Skin epidermis (tissue), 12 donors: ENCODE measurements at regions not wholly inside any gene's neighbourhood (a gene's known extent, or its start where the extent isn't known, plus 50 kb on each side); places are given as distances from the start of the nearest gene placed in this dataset.

Experiments
- H3K27ac ChIP-seq, 21 experiments: fragments of 200-600 bp; sonication (generic) in 11 of 21; one replicate each; pipeline ENCODE4 v1.5.0; 2020; ENCODE audit warnings: mild to moderate bottlenecking in 3 of 21, inconsistent platforms in 2 of 21, moderate library complexity in 2 of 21
- H3K4me3 ChIP-seq, 7 experiments: fragments of 200-600 bp; sonication (generic) in 2 of 7; one replicate each; pipeline ENCODE4 v1.5.0; 2020; ENCODE audit warnings: inconsistent platforms in 2 of 7, mild to moderate bottlenecking in 2 of 7, moderate library complexity in 1 of 7

GRCh38 chr12:91983935-91984334 lies 161.7 kb downstream of the BTG1 start:
- no peak overlapping the region for H3K27ac ChIP-seq
- H3K4me3 ChIP-seq: no peak overlapping the region

- H3K27ac ChIP-seq: no peak overlapping the region
- H3K4me3 ChIP-seq: no peak overlapping the region
Observed at GRCh38 chr12:91982946-91983345, 162.7 kb downstream of the BTG1 start.

- Histone ChIP-seq H3K4me3 (no peak overlapping the region), H3K27ac (no peak overlapping the region)
Observed at GRCh38 chr12:91980389-91980821, 165.2 kb downstream of the BTG1 start.

- Histone ChIP-seq H3K4me3 (no peak overlapping the region), H3K27ac (no peak overlapping the region)
Observed at GRCh38 chr12:91978143-91978542, 167.5 kb downstream of the BTG1 start.

- no peak overlapping the region for H3K27ac ChIP-seq
- H3K4me3 ChIP-seq: no peak overlapping the region
Observed at GRCh38 chr12:91975891-91976290, 169.8 kb downstream of the BTG1 start.

GRCh38 chr12:91974541-91975085 lies 171.0 kb downstream of the BTG1 start:
- Histone ChIP-seq H3K4me3 (no peak overlapping the region), H3K27ac (no peak overlapping the region)

GRCh38 chr12:91973813-91974212 lies 171.8 kb downstream of the BTG1 start:
- no peak overlapping the region for H3K4me3 ChIP-seq
- no peak overlapping the region for H3K27ac ChIP-seq

GRCh38 chr12:91972896-91973295 lies 172.8 kb downstream of the BTG1 start:
- no peak overlapping the region for H3K27ac ChIP-seq

GRCh38 chr12:91968777-91969171 lies 176.9 kb downstream of the BTG1 start:
- Histone ChIP-seq H3K27ac (no peak overlapping the region), H3K4me3 (no peak overlapping the region)

More at GRCh38 chr12:91972896-91973295, 172.8 kb downstream of the BTG1 start:
- H3K4me3 ChIP-seq: no peak overlapping the region

GRCh38 chr12:91968076-91968776 lies 177.4 kb downstream of the BTG1 start:
- no peak overlapping the region for H3K4me3 ChIP-seq
- no peak overlapping the region for H3K27ac ChIP-seq

- Histone ChIP-seq H3K4me3 (no peak overlapping the region), H3K27ac (no peak overlapping the region)
Observed at GRCh38 chr12:91967590-91967989, 178.1 kb downstream of the BTG1 start.

- no peak overlapping the region for H3K27ac ChIP-seq
- H3K4me3 ChIP-seq: no peak overlapping the region
Observed at GRCh38 chr12:91965781-91966180, 179.9 kb downstream of the BTG1 start.

- Histone ChIP-seq H3K4me3 (no peak overlapping the region), H3K27ac (no peak overlapping the region)
Observed at GRCh38 chr12:91964501-91964900, 181.1 kb downstream of the BTG1 start.

GRCh38 chr12:91959220-91959619 lies 186.4 kb downstream of the BTG1 start:
- Histone ChIP-seq H3K4me3 (no peak overlapping the region), H3K27ac (no peak overlapping the region)

GRCh38 chr12:91958816-91959215 lies 186.8 kb downstream of the BTG1 start:
- no peak overlapping the region for H3K27ac ChIP-seq
- no peak overlapping the region for H3K4me3 ChIP-seq

GRCh38 chr12:91954747-91955146 lies 190.9 kb downstream of the BTG1 start:
- Histone ChIP-seq H3K27ac (no peak overlapping the region), H3K4me3 (no peak overlapping the region)

GRCh38 chr12:91954326-91954725 lies 191.3 kb downstream of the BTG1 start:
- no peak overlapping the region for H3K4me3 ChIP-seq
- no peak overlapping the region for H3K27ac ChIP-seq

- no peak overlapping the region for H3K27ac ChIP-seq
- H3K4me3 ChIP-seq: no peak overlapping the region
Observed at GRCh38 chr12:91952916-91953315, 192.7 kb downstream of the BTG1 start.

- H3K4me3 ChIP-seq: no peak overlapping the region
- no peak overlapping the region for H3K27ac ChIP-seq
Observed at GRCh38 chr12:91951571-91951970, 194.1 kb downstream of the BTG1 start.

GRCh38 chr12:91948504-91948903 lies 197.1 kb downstream of the BTG1 start:
- Histone ChIP-seq H3K27ac (no peak overlapping the region), H3K4me3 (no peak overlapping the region)

GRCh38 chr12:91947459-91947858 lies 198.2 kb downstream of the BTG1 start:
- Histone ChIP-seq H3K4me3 (no peak overlapping the region), H3K27ac (no peak overlapping the region)

GRCh38 chr12:91944637-91945036 lies 201.0 kb downstream of the BTG1 start:
- H3K27ac ChIP-seq: no peak overlapping the region
- H3K4me3 ChIP-seq: no peak overlapping the region
